ENCODE measurements at regions not wholly inside any gene's neighbourhood (a gene's known extent, or its start where the extent isn't known, plus 50 kb on each side); places are given as distances from the start of the nearest gene placed in this dataset.
"Not testable (repeated sequence)": the region's sequence is repeated elsewhere in the genome, so short reads cannot be mapped to it uniquely, and the experiment has no call there.

GRCh38 chr6:113068570-113068969 is 721.4 kb downstream of the RFPL4B start:
- Histone ChIP-seq H3K27me3 (no peaks in the 10 kb centered on the region), H3K9me3 (no peaks in the 10 kb centered on the region), H3K27ac (no peak overlapping the region), H3K36me3 (no peaks in the 10 kb centered on the region), H3K4me3 (no peak overlapping the region), H3K4me1 (no peaks in the 10 kb centered on the region)
- intact Hi-C loops (cut with DNase I): no loop called here
- DNase-seq: no peak
- TF ChIP-seq POLR2A (IDR thresholded peaks at IDR 0.05) (no peak), CTCF (IDR thresholded peaks at IDR 0.05) (no peak)
- 57 to 60% methylated on average over 2 of the region's 2 CpGs for WGBS, 2 donors

- 78 to 79% methylated on average over 3 of the region's 3 CpGs for WGBS, 2 donors
- intact Hi-C loops (cut with DNase I): not testable (repeated sequence)
Measured at GRCh38 chr6:113070681-113071080, 723.6 kb downstream of the RFPL4B start.

GRCh38 chr6:113073611-113074191 is 726.6 kb downstream of the RFPL4B start:
- intact Hi-C loops (cut with DNase I): no loop called here
- no peaks in the 10 kb centered on the region for H3K4me1 ChIP-seq
- WGBS, 2 donors: 39 to 48% methylated on average over 1 of the region's 1 CpG
- no peak overlapping the region for H3K4me3 ChIP-seq
- TF ChIP-seq POLR2A (IDR thresholded peaks at IDR 0.05): no peak
- TF ChIP-seq CTCF (IDR thresholded peaks at IDR 0.05): no peak
- no peak for DNase-seq
- no peaks in the 10 kb centered on the region for H3K27me3 ChIP-seq
- H3K27ac ChIP-seq: no peak overlapping the region
- H3K36me3 ChIP-seq: no peaks in the 10 kb centered on the region
- no peaks in the 10 kb centered on the region for H3K9me3 ChIP-seq

More at GRCh38 chr6:113070681-113071080, 723.6 kb downstream of the RFPL4B start:
- H3K4me1 ChIP-seq, H3K27ac ChIP-seq, DNase-seq, H3K4me3 ChIP-seq, H3K27me3 ChIP-seq, H3K9me3 ChIP-seq, H3K36me3 ChIP-seq: not testable (repeated sequence)

- no peak for TF ChIP-seq POLR2A (IDR thresholded peaks at IDR 0.05)
- no peak for TF ChIP-seq CTCF (IDR thresholded peaks at IDR 0.05)
- Histone ChIP-seq H3K27ac (no peak overlapping the region), H3K27me3 (no peaks in the 10 kb centered on the region), H3K4me3 (no peak overlapping the region), H3K4me1 (no peaks in the 10 kb centered on the region), H3K9me3 (no peaks in the 10 kb centered on the region), H3K36me3 (no peaks in the 10 kb centered on the region)
- no peak for DNase-seq
- intact Hi-C loops (cut with DNase I): no loop called here
- WGBS, 2 donors: 71 to 78% methylated on average over 3 of the region's 3 CpGs
Measured at GRCh38 chr6:113076116-113076515, 729.0 kb downstream of the RFPL4B start.

- Histone ChIP-seq H3K27me3 (no peaks in the 10 kb centered on the region), H3K27ac (no peak overlapping the region), H3K9me3 (no peaks in the 10 kb centered on the region), H3K4me1 (no peaks in the 10 kb centered on the region), H3K4me3 (no peak overlapping the region), H3K36me3 (no peaks in the 10 kb centered on the region)
- WGBS, 2 donors: 65 to 73% methylated on average over 1 of the region's 1 CpG
- no peak for TF ChIP-seq CTCF (IDR thresholded peaks at IDR 0.05)
- no peak for TF ChIP-seq POLR2A (IDR thresholded peaks at IDR 0.05)
- DNase-seq: no peak
- intact Hi-C loops (cut with DNase I): no loop called here
Measured at GRCh38 chr6:113076816-113077215, 729.7 kb downstream of the RFPL4B start.

GRCh38 chr6:113077794-113078193 is 730.7 kb downstream of the RFPL4B start:
- WGBS, 2 donors: 78 to 90% methylated on average over 2 of the region's 2 CpGs
- H3K27ac ChIP-seq: no peak overlapping the region
- no peak overlapping the region for H3K4me3 ChIP-seq
- intact Hi-C loops (cut with DNase I): no loop called here
- no peak for TF ChIP-seq CTCF (IDR thresholded peaks at IDR 0.05)
- no peak for TF ChIP-seq POLR2A (IDR thresholded peaks at IDR 0.05)
- DNase-seq: no peak
- no peaks in the 10 kb centered on the region for H3K9me3 ChIP-seq
- no peaks in the 10 kb centered on the region for H3K27me3 ChIP-seq
- no peaks in the 10 kb centered on the region for H3K4me1 ChIP-seq
- no peaks in the 10 kb centered on the region for H3K36me3 ChIP-seq

Measured in esophagus squamous epithelium (tissue), 5 donors.